Esophagus squamous epithelium (tissue), 5 donors: ENCODE measurements at regions not wholly inside any gene's neighbourhood (a gene's known extent, or its start where the extent isn't known, plus 50 kb on each side); places are given as distances from the start of the nearest gene placed in this dataset.

Experiments
- DNase-seq: peaks from one replicate; lab custom pipeline; 2025; lab: John Stamatoyannopoulos, UW
- H3K27ac ChIP-seq, 4 donors: fragments of 200-600 bp; sonication (generic); one replicate each; pipeline ENCODE4 v1.5.1; 2016 to 2019; ENCODE audit warnings: mild to moderate bottlenecking in 1 of 4
- H3K27me3 ChIP-seq, 4 donors: fragments of 200-600 bp; sonication (generic); 1 replicate in 3 of 4; 2 replicates in 1 of 4; pipeline versions ENCODE4 v1.5.1 to v1.6.0; 2017 to 2021; ENCODE audit warnings: antibody characterized with exemption in 1 of 4
- H3K36me3 ChIP-seq, 3 donors: fragments of 200-600 bp; sonication (generic); one replicate each; pipeline ENCODE4 v1.5.1; 2016 to 2019
- H3K4me1 ChIP-seq, 3 donors: fragments of 200-600 bp; sonication (generic); one replicate each; pipeline ENCODE4 v1.5.1; 2017 to 2019
- H3K4me3 ChIP-seq, 4 donors: fragments of 200-600 bp; sonication (generic); 1 replicate in 3 of 4; 2 replicates in 1 of 4; pipeline ENCODE4 v1.5.1; 2016 to 2019; ENCODE audit warnings: mild to moderate bottlenecking in 2 of 4, moderate library complexity in 1 of 4
- H3K9me3 ChIP-seq, 3 donors: fragments of 200-600 bp; sonication (generic); one replicate each; pipeline ENCODE4 v1.5.1; 2016 to 2019
- POLR2A ChIP-seq, 4 donors: fragments of 450-650 bp; IDR thresholded peaks; one replicate each; pipeline ENCODE4 v1.6.1; 2017; ENCODE audit warnings: antibody characterized with exemption in 4 of 4, mild to moderate bottlenecking in 4 of 4, moderate library complexity in 3 of 4
- WGBS, 2 donors: methylation state at CpG; one replicate each; pipeline ENCODE4 v1.1.5; 2018; 5-methylcytosine and 5-hydroxymethylcytosine counted together
- intact Hi-C: fragments of 100-400 bp; cut with DNase I; formaldehyde crosslinking; loops from one replicate; pipeline ENCODE4 v1.15.0; 2022
- TF ChIP-seq, protein P1 (sequence below), 6 experiments: fragments of 450-650 bp in 4 of 6; fragments of 200-600 bp in 2 of 6; sonication (generic) in 2 of 6; IDR thresholded peaks; one replicate each; pipeline ENCODE4 v1.5.1; 2016 to 2019; ENCODE audit warnings: antibody characterized with exemption in 6 of 6, mild to moderate bottlenecking in 4 of 6, moderate library complexity in 4 of 6
- donor health status: DM: yes; HTN: yes; CAD: no.

DNA sequence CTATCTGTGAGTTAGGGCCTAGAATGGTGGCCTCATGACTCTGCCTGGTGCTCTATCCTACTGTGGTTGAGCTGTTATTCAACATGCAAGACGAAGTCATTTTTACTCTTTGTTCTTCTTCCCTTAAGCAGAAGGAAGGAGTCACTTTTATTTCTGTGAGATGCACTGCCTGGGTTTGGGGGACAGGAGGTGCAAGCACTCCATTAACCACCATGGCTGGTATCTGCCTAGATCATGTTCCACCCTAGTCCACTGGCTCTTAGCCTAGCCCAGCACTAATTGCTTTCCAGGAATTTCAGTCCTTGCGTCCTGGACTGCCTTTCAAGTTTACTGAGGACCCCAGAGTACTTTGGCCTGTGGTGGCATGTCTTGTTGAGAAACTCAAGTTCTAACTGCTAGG, 1182.7 kb downstream of the FSTL5 start:
- no peak for TF ChIP-seq POLR2A (IDR thresholded peaks at IDR 0.05)
- TF ChIP-seq, protein P1, sequence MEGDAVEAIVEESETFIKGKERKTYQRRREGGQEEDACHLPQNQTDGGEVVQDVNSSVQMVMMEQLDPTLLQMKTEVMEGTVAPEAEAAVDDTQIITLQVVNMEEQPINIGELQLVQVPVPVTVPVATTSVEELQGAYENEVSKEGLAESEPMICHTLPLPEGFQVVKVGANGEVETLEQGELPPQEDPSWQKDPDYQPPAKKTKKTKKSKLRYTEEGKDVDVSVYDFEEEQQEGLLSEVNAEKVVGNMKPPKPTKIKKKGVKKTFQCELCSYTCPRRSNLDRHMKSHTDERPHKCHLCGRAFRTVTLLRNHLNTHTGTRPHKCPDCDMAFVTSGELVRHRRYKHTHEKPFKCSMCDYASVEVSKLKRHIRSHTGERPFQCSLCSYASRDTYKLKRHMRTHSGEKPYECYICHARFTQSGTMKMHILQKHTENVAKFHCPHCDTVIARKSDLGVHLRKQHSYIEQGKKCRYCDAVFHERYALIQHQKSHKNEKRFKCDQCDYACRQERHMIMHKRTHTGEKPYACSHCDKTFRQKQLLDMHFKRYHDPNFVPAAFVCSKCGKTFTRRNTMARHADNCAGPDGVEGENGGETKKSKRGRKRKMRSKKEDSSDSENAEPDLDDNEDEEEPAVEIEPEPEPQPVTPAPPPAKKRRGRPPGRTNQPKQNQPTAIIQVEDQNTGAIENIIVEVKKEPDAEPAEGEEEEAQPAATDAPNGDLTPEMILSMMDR (IDR thresholded peaks at IDR 0.05) = no peak
- Histone ChIP-seq H3K27me3 (no peaks in the 10 kb centered on the region), H3K36me3 (no peaks in the 10 kb centered on the region), H3K9me3 (no peaks in the 10 kb centered on the region), H3K27ac (no peak overlapping the region), H3K4me3 (no peak overlapping the region), H3K4me1 (no peaks in the 10 kb centered on the region)
- DNase-seq = no peak
- intact Hi-C loops = no loop called here
- 69 to 80% methylated on average over 2 of the region's 2 CpGs for WGBS, 2 donors

DNA sequence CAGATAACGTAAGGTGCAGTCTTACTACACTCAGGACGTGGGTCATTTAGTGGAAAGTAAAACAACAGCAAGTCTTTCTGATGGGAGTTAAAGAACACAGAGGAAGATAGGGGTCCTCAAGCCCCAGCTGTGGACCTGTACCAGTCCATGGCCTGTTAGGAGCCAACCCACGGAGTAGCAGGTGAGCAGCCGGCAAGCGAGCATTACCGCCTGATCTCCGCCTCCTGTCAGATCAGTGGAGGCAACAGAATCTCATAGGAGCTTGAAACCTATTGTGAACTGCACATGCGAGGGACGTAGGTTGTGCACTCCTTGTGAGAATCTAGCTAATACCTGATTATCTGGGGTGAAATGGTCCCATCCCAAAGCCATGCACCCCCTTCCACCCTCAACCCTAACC, 1180.8 kb downstream of the FSTL5 start:
- Histone ChIP-seq H3K36me3 (no peaks in the 10 kb centered on the region), H3K9me3 (no peaks in the 10 kb centered on the region), H3K27me3 (no peaks in the 10 kb centered on the region), H3K4me3 (no peak overlapping the region), H3K27ac (no peak overlapping the region), H3K4me1 (no peaks in the 10 kb centered on the region)
- TF ChIP-seq POLR2A (IDR thresholded peaks at IDR 0.05) = no peak
- TF ChIP-seq, protein P1 (IDR thresholded peaks at IDR 0.05) = no peak
- intact Hi-C loops = no loop called here
- WGBS, 2 donors = 79 to 91% methylated on average over 9 of the region's 9 CpGs
- DNase-seq = no peak

DNA sequence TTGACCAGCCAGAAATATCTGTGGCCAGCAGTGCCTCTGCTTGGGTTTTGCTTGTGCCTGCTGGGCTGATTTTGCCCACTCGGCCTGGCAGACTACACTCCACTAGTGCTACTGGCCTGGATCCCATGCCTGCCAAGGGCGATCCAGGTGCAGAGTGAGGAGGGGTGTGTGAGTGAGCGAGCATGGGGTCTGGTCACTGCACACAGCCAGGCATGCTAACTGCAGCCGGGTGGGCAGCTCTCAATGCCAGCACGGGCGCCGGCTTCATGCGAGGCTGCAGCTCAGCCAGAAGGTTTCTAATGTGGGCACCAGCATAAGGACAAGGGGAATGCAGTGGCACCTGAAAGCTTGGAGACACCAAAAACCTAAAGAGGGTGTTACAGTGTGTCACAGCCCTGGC, 1161.4 kb downstream of the FSTL5 start:
- intact Hi-C loops = no loop called here
- no peaks in the 10 kb centered on the region for H3K4me1 ChIP-seq
- peaks cover 0 to 16% (median 0%) of the 10 kb centered on the region in 3 donors for H3K9me3 ChIP-seq
- no peaks in the 10 kb centered on the region for H3K36me3 ChIP-seq
- H3K27me3 ChIP-seq = no peaks in the 10 kb centered on the region
- H3K27ac ChIP-seq = no peak overlapping the region
- no peak for TF ChIP-seq POLR2A (IDR thresholded peaks at IDR 0.05)
- TF ChIP-seq, protein P1 (IDR thresholded peaks at IDR 0.05) = no peak
- 81% methylated on average over 8 of the region's 8 CpGs; no CpG with 5 or more reads in 1 of the 2 donors for WGBS, 2 donors
- DNase-seq = no peak
- no peak overlapping the region for H3K4me3 ChIP-seq

DNA sequence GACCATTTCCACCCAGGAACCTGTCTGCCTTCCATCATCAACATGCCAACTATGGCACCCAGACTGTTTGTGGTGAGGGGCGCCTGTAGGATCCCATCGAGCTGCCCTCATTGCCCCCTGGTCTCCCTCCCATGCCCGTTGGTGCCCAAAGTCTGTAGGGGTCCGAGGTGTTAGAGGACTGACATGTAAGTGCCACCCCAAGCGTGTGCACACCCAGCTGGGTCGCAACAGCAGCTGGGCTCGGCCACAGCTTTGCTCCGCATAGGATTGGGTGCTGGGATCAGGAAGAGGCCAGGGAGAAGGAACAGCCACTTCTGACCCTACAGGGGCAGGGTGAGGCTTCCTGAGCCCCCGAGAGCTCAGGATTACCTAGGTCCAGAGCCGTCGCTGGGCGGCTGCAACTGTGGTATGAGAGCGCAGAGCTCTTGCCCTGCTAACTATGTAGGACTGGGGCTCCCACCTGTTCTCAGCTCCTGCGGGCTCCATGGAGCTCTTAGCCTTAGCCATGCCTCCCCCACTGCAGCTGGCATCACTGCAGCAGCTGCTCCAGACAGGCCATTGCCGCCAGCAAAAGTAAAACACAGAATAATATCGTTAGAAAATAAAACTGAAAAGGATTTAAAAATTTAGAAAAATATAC, 1160.3 kb downstream of the FSTL5 start:
- intact Hi-C loops = no loop called here
- Histone ChIP-seq H3K4me3 (no peak overlapping the region), H3K27me3 (no peaks in the 10 kb centered on the region), H3K9me3 (peaks cover 0 to 16% (median 0%) of the 10 kb centered on the region in 3 donors), H3K4me1 (no peaks in the 10 kb centered on the region), H3K27ac (no peak overlapping the region), H3K36me3 (no peaks in the 10 kb centered on the region)
- WGBS, 2 donors = 77 to 80% methylated on average over 7 to 14 of the region's 16 CpGs
- no peak for TF ChIP-seq POLR2A (IDR thresholded peaks at IDR 0.05)
- TF ChIP-seq, protein P1 (IDR thresholded peaks at IDR 0.05) = no peak
- no peak for DNase-seq

DNA sequence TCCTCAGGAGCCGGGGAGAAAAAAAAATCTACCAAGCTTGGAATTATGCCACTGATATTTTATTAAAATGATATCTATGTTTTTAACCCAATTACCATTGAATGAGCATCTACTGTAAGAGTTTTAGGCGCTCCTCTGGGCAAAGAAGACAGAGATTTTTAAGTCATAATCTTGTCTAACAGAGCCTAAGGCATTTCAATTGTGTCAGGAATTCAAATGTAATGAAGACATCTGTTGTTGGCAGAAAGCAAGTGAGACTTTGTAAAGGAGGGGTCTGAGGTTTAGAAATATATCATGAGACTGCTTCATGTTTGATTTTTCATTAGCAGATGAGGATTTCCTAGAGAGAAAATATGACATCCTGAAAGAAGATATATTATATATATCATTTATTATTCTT, 1158.1 kb downstream of the FSTL5 start:
- DNase-seq = no peak
- TF ChIP-seq, protein P1 (IDR thresholded peaks at IDR 0.05) = no peak
- TF ChIP-seq POLR2A (IDR thresholded peaks at IDR 0.05) = no peak
- H3K27ac ChIP-seq = no peak overlapping the region
- H3K4me3 ChIP-seq = no peak overlapping the region
- intact Hi-C loops = no loop called here
- WGBS, 2 donors = 46 to 50% methylated on average over 2 of the region's 2 CpGs
- no peaks in the 10 kb centered on the region for H3K4me1 ChIP-seq
- H3K36me3 ChIP-seq = no peaks in the 10 kb centered on the region
- no peaks in the 10 kb centered on the region for H3K27me3 ChIP-seq
- H3K9me3 ChIP-seq = peaks cover 0 to 16% (median 0%) of the 10 kb centered on the region in 3 donors
